Adrenal gland (tissue), 5 donors: ENCODE measurements at regions not wholly inside any gene's neighbourhood (a gene's known extent, or its start where the extent isn't known, plus 50 kb on each side); places are given as distances from the start of the nearest gene placed in this dataset.

ENCODE experiments used
- CTCF ChIP-seq, 6 experiments: fragments of 450-650 bp in 4 of 6; fragments of 200-600 bp in 2 of 6; sonication (generic) in 1 of 6; IDR thresholded peaks; 1 replicate in 5 of 6; 2 replicates in 1 of 6; pipeline versions ENCODE4 v1.5.1 to v1.8.0; 2016 to 2021; ENCODE audit warnings: antibody characterized with exemption in 6 of 6, mild to moderate bottlenecking in 2 of 6, moderate library complexity in 1 of 6
- POLR2A ChIP-seq, 2 donors: fragments of 450-650 bp; IDR thresholded peaks; one replicate each; pipeline ENCODE4 v1.6.1; 2017; ENCODE audit warnings: antibody characterized with exemption in 2 of 2, mild to moderate bottlenecking in 2 of 2, moderate library complexity in 1 of 2
- donor health status: DM: no; HTN: no; CAD: no.

- TF ChIP-seq CTCF (IDR thresholded peaks at IDR 0.05) (no peak), POLR2A (IDR thresholded peaks at IDR 0.05) (no peak)
Observed at GRCh38 chr2:19021100-19021476, 337.3 kb downstream of the OSR1 start.
